ENCODE measurements at regions not wholly inside any gene's neighbourhood (a gene's known extent, or its start where the extent isn't known, plus 50 kb on each side); places are given as distances from the start of the nearest gene placed in this dataset.
"Not testable (repeated sequence)": the region's sequence is repeated elsewhere in the genome, so short reads cannot be mapped to it uniquely, and the experiment has no call there.

- no peak for DNase-seq
Measured at GRCh38 chr4:14125375-14126129, 498.0 kb upstream of the BOD1L1 start.

GRCh38 chr4:14130551-14130950 lies 503.0 kb upstream of the BOD1L1 start:
- no peak for DNase-seq

- no peak for DNase-seq
Measured at GRCh38 chr4:14131335-14131734, 503.8 kb upstream of the BOD1L1 start.

- no peak for DNase-seq
Measured at GRCh38 chr4:14132301-14132700, 504.8 kb upstream of the BOD1L1 start.

- DNase-seq, result no peak
Measured at GRCh38 chr4:14138106-14138505, 510.6 kb upstream of the BOD1L1 start.

GRCh38 chr4:14143892-14144291 lies 516.4 kb upstream of the BOD1L1 start:
- DNase-seq, result no peak

- DNase-seq, result peak in 1 of 2 donors; percentile 37
Measured at GRCh38 chr4:14149176-14150053, 521.9 kb upstream of the BOD1L1 start.

GRCh38 chr4:14151101-14151500 lies 523.6 kb upstream of the BOD1L1 start:
- no peak for DNase-seq

GRCh38 chr4:14152834-14153519 lies 525.5 kb upstream of the BOD1L1 start:
- DNase-seq, result no peak

GRCh38 chr4:14155803-14156202 lies 528.3 kb upstream of the BOD1L1 start:
- peak in 1 of 2 donors; percentile 31 for DNase-seq

GRCh38 chr4:14157262-14157661 lies 529.7 kb upstream of the BOD1L1 start:
- no peak for DNase-seq

GRCh38 chr4:14165222-14165920 lies 537.8 kb upstream of the BOD1L1 start:
- no peak for DNase-seq

GRCh38 chr4:14167876-14168510 lies 540.5 kb upstream of the BOD1L1 start:
- DNase-seq, result no peak

GRCh38 chr4:14168919-14169318 lies 541.4 kb upstream of the BOD1L1 start:
- no peak for DNase-seq

GRCh38 chr4:14169460-14169859 lies 541.9 kb upstream of the BOD1L1 start:
- no peak for DNase-seq

GRCh38 chr4:14169940-14170339 lies 542.4 kb upstream of the BOD1L1 start:
- DNase-seq, result not testable (repeated sequence)

- no peak for DNase-seq
Measured at GRCh38 chr4:14176613-14177012, 549.1 kb upstream of the BOD1L1 start.

GRCh38 chr4:14177987-14178386 lies 550.5 kb upstream of the BOD1L1 start:
- no peak for DNase-seq

GRCh38 chr4:14178421-14178820 lies 550.9 kb upstream of the BOD1L1 start:
- DNase-seq, result no peak

- no peak for DNase-seq
Measured at GRCh38 chr4:14180166-14180565, 552.6 kb upstream of the BOD1L1 start.

GRCh38 chr4:14180983-14181601 lies 553.6 kb upstream of the BOD1L1 start:
- DNase-seq, result no peak

- DNase-seq, result no peak
Measured at GRCh38 chr4:14182148-14182547, 554.6 kb upstream of the BOD1L1 start.

All from hippocampal formation (tissue), 2 donors.